ENCODE measurements at regions not wholly inside any gene's neighbourhood (a gene's known extent, or its start where the extent isn't known, plus 50 kb on each side); places are given as distances from the start of the nearest gene placed in this dataset.

- no peak for TF ChIP-seq REST (IDR thresholded peaks at IDR 0.05)
- no peak for TF ChIP-seq RCOR1 (IDR thresholded peaks at IDR 0.05; ENCODE audit: low read depth, low read length)
- no peak for TF ChIP-seq ESRRA (IDR thresholded peaks at IDR 0.05; ENCODE audit: borderline replicate concordance, low read length)
- no peak for TF ChIP-seq NR3C1 (IDR thresholded peaks at IDR 0.05)
- TF ChIP-seq KDM5A (IDR thresholded peaks at IDR 0.05), result no peak
These were observed 105.0 kb upstream of the PPP2R2D start (continued) for GRCh38 chr10:131795761-131796160.

- Histone ChIP-seq H3K27ac (no peak overlapping the region), H3K4me1 (no peaks in the 10 kb centered on the region), H3K4me3 (no peak overlapping the region), H3K9me3 (peaks cover 22% of the 10 kb centered on the region), H3K4me2 (no peak overlapping the region)
- FAIRE-seq (no peak), DNase-seq (ENCODE audit: low read depth in 1 of 2, low spot score in 1 of 2) (no peak), ATAC-seq (no peak)
- TF ChIP-seq NPAS2 (CRISPR knock-in tag; IDR thresholded peaks at IDR 0.05; ENCODE audit: borderline replicate concordance) (no peak), RNF2 (IDR thresholded peaks at IDR 0.05; ENCODE audit: borderline replicate concordance, low read depth) (no peak), POLR2AphosphoS2 (conservative IDR thresholded peaks at IDR 0.05; ENCODE audit: low read length) (no peak), GATA3 (IDR thresholded peaks at IDR 0.05; ENCODE audit: borderline replicate concordance) (no peak), RARB (CRISPR knock-in tag; IDR thresholded peaks at IDR 0.05) (no peak), CHD2 (IDR thresholded peaks at IDR 0.05; ENCODE audit: low read length, partially characterized antibody) (no peak), HDAC2 (IDR thresholded peaks at IDR 0.05) (no peak), CBX2 (IDR thresholded peaks at IDR 0.05; ENCODE audit: borderline replicate concordance, low read depth) (no peak), HOXA7 (CRISPR knock-in tag; IDR thresholded peaks at IDR 0.05) (no peak), MAFK (IDR thresholded peaks at IDR 0.05; ENCODE audit: partially characterized antibody) (no peak)
- ChIA-PET POLR2A (no interaction called here), CTCF (interaction anchor here (1.5 kb wide), 1 partner anchor 10 kb away, joined by 4 read pairs; no protein-coding TSS in a partner anchor)
These were observed 103.2 kb upstream of the PPP2R2D start for GRCh38 chr10:131797626-131798025.

- ATAC-seq (no peak), DNase-seq (ENCODE audit: low read depth in 1 of 2, low spot score in 1 of 2) (no peak), FAIRE-seq (no peak)
- Histone ChIP-seq H3K4me3 (no peak overlapping the region), H3K27ac (no peak overlapping the region), H3K4me2 (no peak overlapping the region), H3K4me1 (no peaks in the 10 kb centered on the region), H3K9me3 (peaks cover 22% of the 10 kb centered on the region)
- ChIA-PET POLR2A (no interaction called here), CTCF (no interaction called here)
- TF ChIP-seq CHD2 (IDR thresholded peaks at IDR 0.05; ENCODE audit: low read length, partially characterized antibody) (no peak), E2F6 (IDR thresholded peaks at IDR 0.05; ENCODE audit: borderline replicate concordance, low read depth) (no peak), JUNB (IDR thresholded peaks at IDR 0.05) (no peak), SREBF2 (IDR thresholded peaks at IDR 0.05) (no peak), TFCP2L1 (CRISPR knock-in tag; IDR thresholded peaks at IDR 0.05) (no peak), FOSB (CRISPR knock-in tag; IDR thresholded peaks at IDR 0.05) (no peak), MAFK (IDR thresholded peaks at IDR 0.05; ENCODE audit: partially characterized antibody) (no peak), HEYL (CRISPR knock-in tag; IDR thresholded peaks at IDR 0.05) (no peak), RFX5 (IDR thresholded peaks at IDR 0.05) (no peak), FOXS1 (CRISPR knock-in tag; IDR thresholded peaks at IDR 0.05) (no peak), RCOR1 (IDR thresholded peaks at IDR 0.05; ENCODE audit: low read depth, low read length) (no peak), BHLHE40 (IDR thresholded peaks at IDR 0.05; ENCODE audit: low read depth, low read length) (no peak), BCL3 (IDR thresholded peaks at IDR 0.05) (no peak), KDM5A (IDR thresholded peaks at IDR 0.05) (no peak), ATOH8 (CRISPR knock-in tag; IDR thresholded peaks at IDR 0.05; ENCODE audit: low read depth) (no peak), RARB (CRISPR knock-in tag; IDR thresholded peaks at IDR 0.05) (no peak), ESRRA (IDR thresholded peaks at IDR 0.05; ENCODE audit: borderline replicate concordance, low read length) (no peak), ZC3H11A (IDR thresholded peaks at IDR 0.05) (no peak), ZFP36 (IDR thresholded peaks at IDR 0.05; ENCODE audit: borderline replicate concordance, partially characterized antibody) (no peak), NPAS2 (CRISPR knock-in tag; IDR thresholded peaks at IDR 0.05; ENCODE audit: borderline replicate concordance) (no peak)
- WGBS (ENCODE audit: missing lambda C conversion rate), result 0% methylated on average over 1 of the region's 1 CpG
These were observed 101.4 kb upstream of the PPP2R2D start for GRCh38 chr10:131799429-131799828.
